NCI-H146 treated with DMSO at 0.1 percent for 48 hours (cell line): ENCODE measurements at regions not wholly inside any gene's neighbourhood (a gene's known extent, or its start where the extent isn't known, plus 50 kb on each side); places are given as distances from the start of the nearest gene placed in this dataset.

ENCODE experiments used
- DNase-seq: peaks from one replicate; lab custom pipeline; 2025; ENCODE audit not compliant: unreplicated experiment; lab: John Stamatoyannopoulos, UW

DNA sequence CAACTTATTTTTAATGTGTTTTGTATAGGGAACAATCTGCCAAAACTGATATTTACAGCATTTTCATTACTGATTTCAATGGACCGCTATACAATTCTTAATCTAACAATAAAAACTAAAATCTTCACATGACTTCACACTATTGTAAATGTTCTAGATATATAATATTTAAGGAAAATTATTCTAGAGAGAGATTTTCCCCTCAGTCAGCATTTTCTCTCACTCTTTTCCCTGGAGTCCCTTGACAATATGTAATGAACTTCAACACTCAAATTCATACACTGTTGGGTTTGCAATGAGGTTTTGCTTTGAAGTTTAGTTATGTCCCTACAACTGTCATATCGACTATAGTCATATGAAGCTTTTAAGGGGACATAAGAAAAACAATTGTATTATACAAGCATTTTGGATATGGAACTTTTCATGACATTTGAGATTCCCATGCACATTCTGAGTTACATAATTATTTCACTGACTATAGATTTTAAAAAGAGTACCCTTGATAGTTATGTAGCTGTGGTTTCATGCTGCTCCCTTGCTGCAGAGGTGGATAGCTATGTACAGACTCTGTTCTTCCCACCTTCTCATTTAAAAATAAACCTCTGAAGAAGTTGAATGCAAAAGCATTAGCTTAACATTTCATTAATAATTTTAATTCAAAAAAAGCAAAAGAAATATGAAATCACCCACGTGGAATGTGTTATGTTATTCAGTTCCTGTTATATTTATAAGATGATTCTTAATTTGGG lies 338.5 kb downstream of the AKAIN1 start:
- DNase-seq = no peak

DNA sequence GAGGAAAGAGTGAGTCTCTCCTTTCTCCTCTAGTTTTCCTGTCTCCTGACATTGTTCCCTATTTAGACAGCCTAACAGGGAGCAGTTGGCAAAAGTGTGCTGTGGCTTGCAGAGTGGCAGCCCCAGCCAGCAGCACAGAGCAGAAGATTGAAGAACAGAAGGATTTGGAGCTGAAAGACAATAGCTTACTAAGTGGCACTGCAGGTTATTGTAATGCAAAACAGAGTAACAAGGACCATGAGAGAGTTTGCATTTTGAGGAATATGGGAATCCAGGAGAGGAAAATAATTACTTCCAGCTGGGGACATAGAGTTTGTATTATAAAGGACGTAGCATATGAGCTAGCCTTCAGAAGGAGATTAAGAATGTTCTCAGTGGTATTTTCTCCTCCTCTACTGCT lies 342.4 kb downstream of the AKAIN1 start:
- DNase-seq = no peak

DNA sequence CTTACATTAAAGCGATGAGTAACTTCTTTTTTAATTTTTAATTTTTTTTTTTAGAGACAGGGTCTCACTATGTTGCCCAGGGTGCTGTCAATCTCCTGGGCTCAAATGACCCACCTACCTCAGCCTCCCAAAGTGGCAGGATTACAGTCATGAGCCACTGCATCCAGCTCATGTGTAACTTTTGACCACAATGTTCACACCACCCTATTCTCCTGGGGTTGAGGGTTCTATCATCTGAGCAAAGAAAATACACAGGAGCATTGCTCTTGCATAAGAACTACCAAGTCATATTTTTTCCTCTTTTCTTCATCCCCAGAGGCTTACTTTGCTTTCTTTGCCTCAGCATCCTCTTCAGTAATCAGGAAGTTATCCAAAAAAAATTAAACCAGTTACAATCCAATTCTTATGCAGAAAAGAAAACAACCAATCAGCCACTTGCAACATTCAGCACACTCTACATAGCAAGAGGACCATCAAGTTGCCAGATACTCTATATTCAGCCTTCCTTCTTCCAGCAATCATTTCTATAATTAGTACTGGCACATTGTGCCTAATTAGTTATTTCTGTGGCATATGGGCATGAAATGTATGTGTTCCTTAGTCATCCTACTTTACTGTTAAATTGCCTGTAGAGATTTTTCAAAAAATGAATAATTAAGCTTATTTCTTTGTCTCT lies 345.6 kb downstream of the AKAIN1 start:
- DNase-seq = no peak

DNA sequence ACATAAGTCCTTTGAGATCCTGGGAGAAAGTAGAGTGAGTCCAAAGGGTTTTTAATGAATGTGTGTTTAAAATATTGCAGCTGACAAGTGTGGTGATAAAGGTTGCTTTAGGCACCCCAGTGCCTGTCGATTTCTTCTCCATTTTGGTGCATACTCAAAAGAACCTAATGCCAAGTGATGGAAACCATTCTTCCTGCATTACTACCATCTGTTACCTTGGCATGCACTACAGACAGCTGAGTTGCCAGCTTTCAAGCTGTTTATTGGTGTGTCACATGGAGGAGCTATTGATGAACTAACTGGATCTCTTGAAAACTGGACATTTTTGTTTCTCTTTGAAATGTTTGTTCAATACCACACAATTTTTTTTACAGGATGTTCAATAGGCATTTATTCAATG lies 350.0 kb downstream of the AKAIN1 start:
- no peak for DNase-seq

DNA sequence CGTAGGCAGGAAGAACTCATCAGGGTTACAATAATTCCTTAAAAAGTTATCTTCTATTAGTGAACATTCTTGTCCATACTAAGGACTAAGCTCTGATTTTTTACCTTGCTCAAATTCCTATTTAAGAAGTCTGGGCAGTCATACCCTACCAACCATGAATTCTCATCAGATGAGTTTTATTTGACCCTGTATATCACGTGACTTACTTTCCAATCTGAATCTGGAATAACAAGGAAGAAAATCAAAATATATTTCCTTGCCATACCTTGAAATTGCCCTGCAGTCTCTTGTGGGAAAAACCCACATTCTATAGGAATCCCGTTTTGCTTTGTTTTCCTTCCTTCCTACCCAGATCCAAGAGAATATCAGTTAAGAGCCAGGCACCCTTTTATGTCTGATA lies 352.7 kb downstream of the AKAIN1 start:
- no peak for DNase-seq

DNA sequence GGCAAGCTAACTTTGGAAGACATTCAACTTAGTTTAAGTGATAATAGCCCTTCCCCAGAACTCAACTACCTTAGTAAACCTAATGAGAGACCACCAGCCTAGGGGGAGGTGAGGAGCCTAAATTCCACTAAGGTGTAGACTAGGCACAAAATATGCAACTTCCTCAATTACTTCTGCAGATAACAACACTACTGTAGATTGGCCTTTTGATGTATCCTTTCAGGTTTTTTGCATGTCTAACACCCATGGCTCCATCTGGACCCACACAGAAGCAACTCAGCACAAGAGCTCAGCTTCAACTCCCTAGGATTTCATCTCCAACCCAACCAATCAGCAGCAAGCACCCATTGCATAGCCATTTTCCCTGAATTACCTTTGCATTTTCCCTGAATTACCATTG lies 353.3 kb downstream of the AKAIN1 start:
- no peak for DNase-seq

DNA sequence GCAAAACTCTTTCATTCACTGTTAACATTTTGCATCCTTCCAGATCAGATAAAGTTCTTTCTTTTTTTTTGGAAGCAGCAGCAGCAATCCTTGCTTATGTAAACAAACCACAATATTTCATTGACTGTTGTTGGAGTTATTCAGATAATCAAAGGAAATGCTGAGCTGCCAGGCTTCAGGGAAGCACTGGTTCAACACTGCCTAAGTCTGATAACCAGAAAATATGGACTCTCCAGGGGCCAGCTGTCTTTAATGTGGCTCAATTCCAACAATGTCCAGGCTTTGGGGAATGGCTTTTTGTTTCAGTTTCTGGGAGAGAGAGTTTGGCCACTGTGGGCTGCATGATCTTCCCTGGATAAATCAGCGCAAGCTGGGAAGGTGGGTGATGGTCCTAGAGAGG lies 354.3 kb downstream of the AKAIN1 start:
- no peak for DNase-seq

DNA sequence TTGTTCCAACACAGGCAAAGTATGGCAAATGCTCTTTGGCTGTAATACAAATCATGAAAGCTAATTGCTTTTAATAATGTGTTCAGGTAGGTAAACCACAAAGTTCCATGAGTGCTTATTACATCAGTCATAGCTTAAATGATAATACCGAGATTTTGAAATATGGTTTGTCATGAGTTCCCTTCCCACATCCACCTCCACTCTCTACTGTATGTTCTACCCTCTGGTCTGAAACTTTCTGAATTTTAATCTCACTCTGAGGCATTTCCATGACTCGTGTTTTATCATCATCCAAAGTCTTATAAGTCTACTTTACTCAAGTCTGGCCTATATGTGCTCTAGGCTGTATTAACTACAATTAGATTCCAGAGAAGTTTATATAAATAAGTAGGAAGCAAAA lies 354.8 kb downstream of the AKAIN1 start:
- DNase-seq = no peak

DNA sequence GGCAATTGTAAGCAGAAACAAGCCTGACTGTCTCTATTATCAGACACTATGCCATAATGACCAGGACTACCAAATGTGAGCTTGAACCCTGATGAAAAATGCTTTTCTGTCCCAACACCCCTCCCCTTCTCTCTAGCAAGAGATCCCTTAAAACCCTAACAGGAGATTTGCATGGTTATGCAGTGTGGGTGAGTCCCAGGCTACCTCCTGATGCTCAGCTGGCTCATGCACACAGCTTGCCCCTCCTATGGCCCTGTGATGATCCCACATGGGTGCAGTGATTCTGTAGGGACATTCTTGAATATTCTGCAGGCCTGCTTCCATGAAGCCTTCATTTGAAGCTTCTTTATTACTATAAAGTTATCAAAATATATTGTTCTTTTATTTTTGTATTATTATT lies 357.4 kb downstream of the AKAIN1 start:
- no peak for DNase-seq

DNA sequence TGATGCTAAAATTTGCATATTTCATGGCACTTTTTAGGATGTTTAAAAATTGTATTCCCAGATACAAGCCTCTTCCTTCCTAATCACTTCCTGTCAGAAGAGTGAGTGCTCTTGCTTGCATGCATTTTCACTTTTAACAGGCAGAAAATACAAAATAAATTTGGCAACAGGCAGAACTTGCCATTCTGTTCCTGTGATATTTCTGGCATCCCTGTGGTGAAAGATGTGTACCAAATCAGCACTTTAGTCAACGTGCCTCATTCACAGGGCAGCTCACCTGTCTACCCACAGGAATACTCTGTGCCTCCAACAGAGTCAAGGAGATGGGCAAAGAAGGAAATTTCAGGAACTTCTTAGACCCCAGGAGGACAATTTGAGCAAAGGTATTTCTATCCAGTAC lies 360.9 kb downstream of the AKAIN1 start:
- no peak for DNase-seq

DNA sequence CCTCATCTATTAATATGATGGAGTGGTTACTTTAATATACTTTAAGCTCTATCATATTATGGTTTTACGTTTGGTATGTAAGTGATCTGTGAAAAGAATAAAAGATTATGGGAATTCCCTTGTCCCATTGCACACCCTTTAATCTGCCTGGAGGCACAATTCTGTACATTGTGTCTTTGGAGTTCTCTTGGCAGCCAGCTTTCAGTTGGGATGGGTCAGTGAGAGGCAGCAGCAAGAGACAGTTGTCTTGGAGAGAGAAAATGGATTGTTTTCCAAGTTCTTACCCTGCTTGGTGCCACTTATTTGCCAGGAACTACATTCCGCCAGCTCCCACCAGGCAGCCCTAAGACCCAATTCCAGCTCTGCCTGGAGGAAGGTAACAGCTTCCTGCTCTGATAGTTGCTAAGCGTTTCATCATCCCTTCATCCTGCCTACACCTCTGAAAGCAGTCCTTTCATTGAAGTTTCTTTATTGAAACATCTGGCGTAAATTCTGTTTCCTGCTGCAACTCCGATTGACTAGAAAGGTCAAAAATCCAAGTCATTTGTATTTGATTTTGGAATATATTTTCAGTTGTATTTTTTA lies 365.2 kb downstream of the AKAIN1 start:
- DNase-seq = no peak

DNA sequence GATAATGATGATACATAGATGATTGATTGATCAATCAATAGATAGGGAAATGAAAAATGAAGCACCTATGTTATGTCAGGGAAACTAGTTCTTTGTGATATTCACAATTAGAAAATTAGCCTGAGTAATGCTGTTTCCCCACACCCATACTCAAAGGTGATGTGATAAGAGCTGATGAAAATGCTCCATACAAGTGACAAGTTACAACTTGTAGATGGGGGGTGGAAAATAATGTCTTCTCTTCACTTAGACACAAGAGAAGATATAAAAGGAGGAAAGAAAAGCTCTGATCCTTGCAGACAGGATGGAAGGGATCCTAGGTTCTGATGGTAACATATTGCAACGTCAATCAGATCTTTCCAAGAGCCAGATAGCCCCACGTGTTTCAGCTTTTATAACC lies 365.9 kb downstream of the AKAIN1 start:
- no peak for DNase-seq

DNA sequence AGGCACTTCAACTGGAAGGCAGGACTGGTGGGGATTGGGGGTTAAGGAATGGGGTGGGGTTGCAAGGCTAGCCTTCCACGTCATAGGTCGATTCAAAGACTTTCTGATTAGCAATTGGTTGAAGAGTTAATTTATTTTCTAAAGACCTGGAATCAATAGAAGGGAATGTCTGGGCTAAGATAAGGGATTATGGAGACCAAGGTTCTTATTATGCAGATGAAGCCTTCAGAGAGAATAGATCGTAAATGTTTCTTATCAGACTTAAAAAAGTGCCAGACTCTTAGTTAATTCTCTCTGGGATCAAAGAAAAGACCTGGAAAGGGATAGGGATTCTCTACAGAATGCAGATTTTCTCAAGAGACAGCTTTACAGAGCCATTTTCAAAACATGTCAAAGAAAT lies 368.0 kb upstream of the DLGAP1 start:
- no peak for DNase-seq

DNA sequence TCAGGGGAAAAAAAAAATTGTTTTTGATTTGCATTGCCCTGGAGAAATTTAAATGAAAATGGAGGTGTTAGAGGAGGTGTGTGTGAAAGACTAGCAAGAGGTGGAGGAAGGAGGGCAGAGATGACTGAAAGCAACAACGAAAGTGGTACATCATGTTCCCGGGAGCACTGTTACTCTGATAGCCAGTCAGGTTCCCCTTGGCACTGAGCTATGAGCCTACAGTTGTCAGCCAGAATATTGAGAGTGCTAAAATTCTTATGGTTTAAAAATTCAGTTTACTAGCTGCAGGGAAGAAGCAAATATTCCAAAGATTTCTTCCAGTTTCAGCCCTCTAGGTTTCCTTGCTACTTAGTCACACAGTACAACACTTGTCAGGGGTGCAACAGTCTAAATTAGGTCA lies 366.7 kb upstream of the DLGAP1 start:
- no peak for DNase-seq

DNA sequence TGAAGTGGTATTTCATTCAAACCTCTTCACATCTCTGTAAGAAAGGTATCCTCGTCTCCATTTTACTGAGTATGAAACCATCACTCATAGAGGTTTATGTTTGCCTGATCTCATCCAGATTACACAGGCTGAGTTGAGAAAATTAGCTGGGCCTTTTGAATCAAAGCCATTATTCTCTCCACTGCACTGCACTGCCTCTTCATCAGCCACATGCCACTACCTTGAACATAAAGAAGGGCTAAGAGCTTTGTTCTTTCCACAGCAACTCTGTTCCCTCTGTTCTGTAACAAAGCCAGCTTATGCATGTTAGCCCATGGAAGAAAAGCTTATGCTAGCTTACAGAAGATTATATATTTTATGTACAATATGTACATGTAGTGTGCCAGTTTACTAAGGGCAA lies 362.6 kb upstream of the DLGAP1 start:
- DNase-seq = no peak

DNA sequence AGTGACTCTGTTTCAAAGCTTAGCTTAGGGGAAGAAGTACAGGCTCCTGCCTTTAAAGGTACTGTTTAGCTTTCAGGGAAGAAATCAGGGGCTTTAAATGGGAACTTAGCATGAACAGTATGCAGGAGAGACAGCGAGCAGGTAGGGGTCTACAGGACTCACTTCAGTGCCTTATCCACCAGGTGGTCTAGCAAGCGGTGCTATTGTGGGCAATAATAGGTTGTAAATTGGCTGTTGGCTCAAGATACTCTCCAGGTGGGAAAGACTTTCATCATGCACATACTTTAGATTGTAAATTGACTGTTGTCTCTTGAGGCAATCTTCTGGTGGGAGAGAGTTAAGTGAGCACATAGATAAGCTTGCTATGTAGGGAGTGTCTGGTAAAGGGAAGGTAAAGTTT lies 358.6 kb upstream of the DLGAP1 start:
- no peak for DNase-seq

DNA sequence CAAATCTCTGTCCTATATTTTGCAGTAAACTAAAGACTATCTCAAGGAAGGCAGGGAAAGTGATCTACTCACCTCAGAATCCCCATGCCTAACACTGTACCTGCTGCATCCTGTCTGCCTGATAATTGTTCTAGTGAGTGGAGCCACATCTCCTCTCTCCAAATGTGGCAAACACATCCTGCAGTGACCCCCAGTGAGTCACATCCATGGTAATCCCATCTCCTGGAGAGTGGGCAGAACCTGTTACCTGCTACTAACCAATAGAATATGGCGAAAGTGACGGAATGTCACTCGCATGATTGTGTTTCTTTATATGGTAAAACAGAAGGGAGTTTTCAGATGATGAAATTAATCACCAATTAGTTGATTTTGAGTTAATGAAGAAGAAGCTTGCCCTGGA lies 353.8 kb upstream of the DLGAP1 start:
- DNase-seq = no peak

DNA sequence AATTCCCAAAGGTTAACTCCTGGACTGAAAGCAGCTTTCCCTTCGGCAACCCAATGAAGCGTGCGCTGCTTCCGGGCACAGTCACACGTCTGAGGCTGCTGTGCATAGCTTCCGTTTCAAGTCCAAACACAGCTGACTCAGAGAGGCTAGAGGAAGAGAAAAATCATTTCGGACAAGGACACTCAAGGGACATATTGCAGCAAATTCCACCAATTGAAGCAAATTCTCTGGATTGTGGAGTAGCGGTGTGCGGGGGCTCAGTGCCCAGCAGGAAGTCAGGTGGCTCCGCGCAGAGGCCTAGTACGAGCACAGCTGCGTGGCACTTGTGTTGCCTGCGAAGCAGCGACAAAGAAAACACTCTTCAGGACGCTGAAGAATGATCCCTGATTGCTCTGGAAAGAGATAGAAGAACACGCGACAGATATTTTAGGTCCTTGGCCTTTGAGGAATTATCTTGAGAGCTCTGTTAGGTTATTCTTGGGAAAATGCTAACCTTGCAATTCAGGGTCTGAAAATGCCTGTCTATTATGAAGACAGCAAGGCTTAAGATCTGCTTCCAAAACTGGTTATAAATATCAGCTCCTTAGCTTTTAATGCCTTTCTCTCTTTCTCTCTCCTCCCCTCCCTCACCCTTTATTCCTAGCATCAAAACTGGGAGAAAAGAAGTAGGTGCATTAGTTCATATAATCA lies 352.6 kb upstream of the DLGAP1 start:
- DNase-seq = no peak

DNA sequence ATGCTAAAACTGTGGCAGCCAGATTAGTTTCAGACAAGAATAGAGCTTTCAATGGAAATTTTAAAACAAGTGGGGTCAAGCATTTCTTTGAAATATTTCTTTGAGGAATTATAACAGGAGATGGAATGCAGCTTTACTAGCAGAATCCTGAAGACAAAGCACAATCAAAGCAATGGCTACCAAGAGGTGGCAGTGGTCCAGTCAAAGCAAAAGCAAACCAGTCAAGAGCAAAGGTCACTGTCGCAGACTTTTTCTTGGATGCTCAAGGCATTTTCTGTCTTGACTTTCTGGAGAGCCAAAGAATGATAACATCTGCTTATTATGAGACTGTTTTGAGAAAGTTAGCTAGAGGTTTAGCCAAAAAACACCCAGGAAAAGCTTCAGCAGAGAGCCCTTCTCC lies 351.2 kb upstream of the DLGAP1 start:
- no peak for DNase-seq

DNA sequence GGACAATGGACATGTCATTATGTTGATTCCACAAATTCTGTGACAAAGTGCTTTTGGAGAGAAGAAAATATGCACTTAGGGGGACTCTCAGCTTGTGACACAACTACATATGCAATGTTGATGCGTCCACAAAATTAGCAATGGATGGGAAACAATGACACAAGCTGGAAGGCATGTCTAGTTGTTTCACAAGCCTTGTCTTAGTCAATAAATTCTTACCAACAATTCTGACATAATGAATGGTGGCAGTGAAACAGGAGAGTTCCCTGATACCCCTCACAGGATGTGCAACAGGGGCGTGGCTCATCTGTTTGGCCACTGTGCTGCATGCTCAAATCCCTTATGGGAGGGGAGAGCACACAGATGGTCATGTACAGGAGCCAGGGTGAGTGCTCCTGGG lies 347.2 kb upstream of the DLGAP1 start:
- no peak for DNase-seq

DNA sequence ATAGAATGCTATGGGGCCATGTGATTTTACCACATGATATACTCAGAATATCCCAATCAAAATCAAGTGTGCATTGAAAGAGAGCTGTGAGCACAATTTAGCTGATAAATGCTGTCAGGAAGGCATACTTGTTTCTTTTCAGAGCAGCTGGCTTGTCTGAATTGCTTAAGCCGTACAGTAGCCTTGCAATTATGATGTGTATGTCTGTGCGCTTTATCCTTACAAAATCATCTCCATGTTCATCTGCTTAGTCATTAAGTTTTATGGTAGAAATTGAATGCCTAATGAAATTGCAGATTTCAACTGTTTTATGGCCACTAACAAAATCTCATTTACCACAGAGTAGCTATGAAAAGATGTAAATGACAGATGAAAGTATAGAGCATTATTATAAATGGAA lies 346.0 kb upstream of the DLGAP1 start:
- no peak for DNase-seq
